ENCODE measurements at regions not wholly inside any gene's neighbourhood (a gene's known extent, or its start where the extent isn't known, plus 50 kb on each side); places are given as distances from the start of the nearest gene placed in this dataset.

- DNase-seq (ENCODE audit: low read depth, low spot score) (no peak), ATAC-seq (no peak)
- Histone ChIP-seq H3K79me2 (ENCODE audit: insufficient read depth, low read length) (no peaks in the 10 kb centered on the region), H3K9me2 (ENCODE audit: insufficient read depth) (no peaks in the 10 kb centered on the region), H3K27ac (ENCODE audit: low read depth, low read length) (no peak overlapping the region), H3K9me3 (ENCODE audit: control insufficient read depth in 1 of 2, insufficient read depth in 1 of 2, low read depth in 1 of 2, low read length in 2 of 2) (no peaks in the 10 kb centered on the region), H3K4me1 (ENCODE audit: control insufficient read depth in 1 of 2, insufficient read depth in 2 of 2, low read length in 2 of 2) (peaks cover 2% of the 10 kb centered on the region in 2 experiments; a peak in 2 of 4 replicates), H3K4me2 (ENCODE audit: low read length) (no peak overlapping the region), H3K27me3 (ENCODE audit: insufficient read depth, low read length) (no peaks in the 10 kb centered on the region), H3K4me3 (replicated peaks in 1 of 2; ENCODE audit: low read depth in 1 of 2, low read length in 2 of 2) (no peak overlapping the region), H3K36me3 (ENCODE audit: control insufficient read depth in 1 of 2, insufficient read depth in 2 of 2, low read length in 2 of 2) (no peaks in the 10 kb centered on the region), H4K20me1 (ENCODE audit: insufficient read depth) (no peaks in the 10 kb centered on the region), H3K9ac (ENCODE audit: low read length) (no peak overlapping the region), H2AFZ (ENCODE audit: low read depth, low read length, poor library complexity, severe bottlenecking) (no peak overlapping the region)
- POLR2A ChIA-PET = no interaction called here
- BruUV-seq (replicated peaks) = no TSS peak
- RAD21 ChIA-PET (ENCODE audit: low non-redundant PET in 1 of 2, low total read pairs in 2 of 2, uncharacterized antibody in 2 of 2, unreplicated experiment in 2 of 2) = no interaction called here
- CTCF ChIA-PET = no interaction called here
- intact Hi-C loops (cut with micrococcal nuclease) = no loop called here
- no peak for TF ChIP-seq ELF1 (IDR thresholded peaks at IDR 0.05; ENCODE audit: borderline replicate concordance, low read depth)
- no peak for TF ChIP-seq POLR2AphosphoS5 (IDR thresholded peaks at IDR 0.05; ENCODE audit: low read depth, low read length)
- TF ChIP-seq CTCF (IDR thresholded peaks at IDR 0.05 in 2 of 3, conservative IDR thresholded peaks at IDR 0.05 in 1 of 3; ENCODE audit: borderline replicate concordance in 1 of 3, insufficient read depth in 1 of 3, low read depth in 2 of 3, low read length in 2 of 3) = no peak
- no peak for TF ChIP-seq CBX3 (IDR thresholded peaks at IDR 0.05; ENCODE audit: low read depth)
- no peak for TF ChIP-seq ZFX (IDR thresholded peaks at IDR 0.05)
- no peak for TF ChIP-seq REST (IDR thresholded peaks at IDR 0.05; ENCODE audit: low read depth)
- TF ChIP-seq EZH2phosphoT487 (IDR thresholded peaks at IDR 0.05; ENCODE audit: borderline replicate concordance) = no peak
- TF ChIP-seq CEBPB (IDR thresholded peaks at IDR 0.05; ENCODE audit: low read depth) = no peak
- no peak for TF ChIP-seq YY1 (IDR thresholded peaks at IDR 0.05; ENCODE audit: extremely low read depth, insufficient replicate concordance, low read depth, low read length)
- no peak for TF ChIP-seq TCF7L2 (IDR thresholded peaks at IDR 0.05; ENCODE audit: borderline replicate concordance, extremely low read depth, insufficient read depth, insufficient read length)
- no peak for TF ChIP-seq JUND (IDR thresholded peaks at IDR 0.05)
- TF ChIP-seq SIN3A (IDR thresholded peaks at IDR 0.05; ENCODE audit: low read depth) = no peak
Measured at GRCh38 chr4:7129871-7130620, 62.2 kb upstream of the GRPEL1 start.

Data from HCT116 (cell line).